Common myeloid progenitor, CD34-positive (primary cell): ENCODE measurements at regions not wholly inside any gene's neighbourhood (a gene's known extent, or its start where the extent isn't known, plus 50 kb on each side); places are given as distances from the start of the nearest gene placed in this dataset.

Experiments
- CTCF ChIA-PET: fragments of 350-600 bp; sonication (Branson Sonifier 250); formaldehyde crosslinking; loops from one replicate; lab custom pipeline; 2021; ENCODE audit warnings: antibody characterized with exemption; lab: Charles Lee
- POLR2A ChIA-PET: fragments of 350-600 bp; sonication (Branson Sonifier 250); formaldehyde crosslinking; loops from one replicate; lab custom pipeline; 2021; ENCODE audit warnings: antibody characterized with exemption; lab: Charles Lee
- DNase-seq, 3 donors: peaks; one replicate each; pipeline versions ENCODE4 v3.0.0 to v3.0.0-alpha.2; 2013
- H3K27ac ChIP-seq, 2 experiments: 1 replicate in 1 of 2; 2 replicates in 1 of 2; pipeline ENCODE4 v1.7.0; 2013; ENCODE audit warnings: inconsistent platforms in 2 of 2, low read length in 2 of 2, mild to moderate bottlenecking in 2 of 2, low read depth in 1 of 2, moderate library complexity in 1 of 2; ENCODE audit not compliant: severe bottlenecking in 2 of 2, insufficient read depth in 1 of 2, poor library complexity in 1 of 2
- H3K27me3 ChIP-seq, 5 experiments: replicated peaks in 2 of 5; 1 replicate in 3 of 5; 2 replicates in 2 of 5; pipeline versions ENCODE4 v1.6.1 to v1.7.0; 2013; ENCODE audit warnings: low read length in 4 of 5, mild to moderate bottlenecking in 2 of 5, moderate library complexity in 2 of 5, inconsistent platforms in 1 of 5; ENCODE audit not compliant: insufficient read depth in 5 of 5, control insufficient read depth in 4 of 5
- H3K36me3 ChIP-seq, 4 experiments: 1 replicate in 2 of 4; 2 replicates in 2 of 4; pipeline versions ENCODE4 v1.6.1 to v1.7.0; 2013; ENCODE audit warnings: low read length in 3 of 4, control low read depth in 1 of 4, mild to moderate bottlenecking in 1 of 4; ENCODE audit not compliant: control insufficient read depth in 4 of 4, insufficient read depth in 4 of 4
- H3K4me1 ChIP-seq, 4 experiments: 1 replicate in 3 of 4; 2 replicates in 1 of 4; pipeline versions ENCODE4 v1.6.1 to v1.7.1; 2013; ENCODE audit warnings: low read length in 3 of 4, mild to moderate bottlenecking in 3 of 4, control low read depth in 1 of 4, inconsistent platforms in 1 of 4, moderate library complexity in 1 of 4; ENCODE audit not compliant: control insufficient read depth in 4 of 4, insufficient read depth in 4 of 4; ENCODE audit errors: control extremely low read depth in 1 of 4
- H3K4me3 ChIP-seq, 7 experiments: 1 replicate in 4 of 7; 2 replicates in 3 of 7; pipeline versions ENCODE4 v1.5.1 to v1.7.0; 2013; ENCODE audit warnings: mild to moderate bottlenecking in 7 of 7, low read length in 6 of 7, moderate library complexity in 6 of 7, inconsistent platforms in 2 of 7, low read depth in 2 of 7, control low read depth in 1 of 7; ENCODE audit not compliant: insufficient read depth in 4 of 7, control insufficient read depth in 1 of 7; ENCODE audit errors: extremely low read depth in 1 of 7
- H3K9me3 ChIP-seq, 5 experiments: 1 replicate in 4 of 5; 2 replicates in 1 of 5; pipeline versions ENCODE4 v1.6.1 to v1.7.1; 2013; ENCODE audit warnings: low read length in 4 of 5, mild to moderate bottlenecking in 2 of 5, inconsistent platforms in 1 of 5, low read depth in 1 of 5, moderate library complexity in 1 of 5; ENCODE audit not compliant: control insufficient read depth in 4 of 5, insufficient read depth in 2 of 5; ENCODE audit errors: control extremely low read depth in 1 of 5
- WGBS: methylation state at CpG from one replicate; pipeline ENCODE4 v1.1.5; 2013; ENCODE audit not compliant: insufficient coverage; 5-methylcytosine and 5-hydroxymethylcytosine counted together

- H3K36me3 ChIP-seq: no peaks in the 10 kb centered on the region
- H3K9me3 ChIP-seq: peaks cover 0 to 7% (median 0%) of the 10 kb centered on the region in 5 experiments
- CTCF ChIA-PET: no interaction called here
- POLR2A ChIA-PET: no interaction called here
- WGBS: 98% methylated on average over 5 of the region's 5 CpGs
- H3K27me3 ChIP-seq: peaks cover 0 to 4% (median 0%) of the 10 kb centered on the region in 5 experiments
- no peak overlapping the region for H3K27ac ChIP-seq
- H3K4me1 ChIP-seq: peaks cover 0 to 15% (median 8%) of the 10 kb centered on the region in 4 experiments
- H3K4me3 ChIP-seq: no peak overlapping the region
- DNase-seq: no peak
These were observed 128.8 kb downstream of the PAPOLA start for GRCh38 chr14:96631030-96631429.

GRCh38 chr14:96631621-96632362 lies 129.6 kb downstream of the PAPOLA start:
- Histone ChIP-seq H3K27ac (no peak overlapping the region), H3K4me3 (no peak overlapping the region), H3K9me3 (peaks cover 0 to 7% (median 0%) of the 10 kb centered on the region in 5 experiments), H3K27me3 (peaks cover 0 to 4% (median 0%) of the 10 kb centered on the region in 5 experiments), H3K36me3 (no peaks in the 10 kb centered on the region), H3K4me1 (peaks cover 0 to 11% (median 7%) of the 10 kb centered on the region in 4 experiments)
- 98% methylated on average over 12 of the region's 17 CpGs for WGBS
- no peak for DNase-seq
- CTCF ChIA-PET: no interaction called here
- POLR2A ChIA-PET: no interaction called here

- 90% methylated on average over 2 of the region's 8 CpGs for WGBS
- H3K27ac ChIP-seq: no peak overlapping the region
- peaks cover 0 to 4% (median 0%) of the 10 kb centered on the region in 5 experiments for H3K27me3 ChIP-seq
- H3K4me3 ChIP-seq: no peak overlapping the region
- H3K4me1 ChIP-seq: peaks cover 0 to 6% (median 2%) of the 10 kb centered on the region in 4 experiments
- POLR2A ChIA-PET: no interaction called here
- H3K36me3 ChIP-seq: no peaks in the 10 kb centered on the region
- DNase-seq: no peak
- H3K9me3 ChIP-seq: peaks cover 0 to 7% (median 0%) of the 10 kb centered on the region in 5 experiments
- CTCF ChIA-PET: no interaction called here
These were observed 130.2 kb downstream of the PAPOLA start for GRCh38 chr14:96632363-96632758.

GRCh38 chr14:96633096-96633495 lies 130.9 kb downstream of the PAPOLA start:
- WGBS: 0% methylated on average over 1 of the region's 2 CpGs
- CTCF ChIA-PET: no interaction called here
- no peaks in the 10 kb centered on the region for H3K36me3 ChIP-seq
- no peak overlapping the region for H3K4me3 ChIP-seq
- H3K4me1 ChIP-seq: no peaks in the 10 kb centered on the region
- peaks cover 0 to 4% (median 0%) of the 10 kb centered on the region in 5 experiments for H3K27me3 ChIP-seq
- POLR2A ChIA-PET: no interaction called here
- DNase-seq: no peak
- H3K9me3 ChIP-seq: peaks cover 0 to 7% (median 0%) of the 10 kb centered on the region in 5 experiments
- no peak overlapping the region for H3K27ac ChIP-seq

GRCh38 chr14:96634481-96634880 lies 132.3 kb downstream of the PAPOLA start:
- ChIA-PET POLR2A (no interaction called here), CTCF (interaction anchor here (1.5 kb wide), 1 partner anchor 35 kb away, joined by 3 read pairs; no protein-coding TSS in a partner anchor)
- Histone ChIP-seq H3K27ac (no peak overlapping the region), H3K4me1 (no peaks in the 10 kb centered on the region), H3K27me3 (peaks cover 0 to 4% (median 0%) of the 10 kb centered on the region in 5 experiments), H3K4me3 (no peak overlapping the region), H3K36me3 (no peaks in the 10 kb centered on the region), H3K9me3 (peaks cover 0 to 7% (median 0%) of the 10 kb centered on the region in 5 experiments)
- DNase-seq: no peak
- 96% methylated on average over 9 of the region's 9 CpGs for WGBS

- Histone ChIP-seq H3K27ac (no peak overlapping the region), H3K9me3 (peaks cover 0 to 5% (median 0%) of the 10 kb centered on the region in 5 experiments), H3K4me3 (no peak overlapping the region), H3K4me1 (no peaks in the 10 kb centered on the region), H3K27me3 (peaks cover 0 to 4% (median 0%) of the 10 kb centered on the region in 5 experiments), H3K36me3 (no peaks in the 10 kb centered on the region)
- ChIA-PET CTCF (interaction anchor here (1.5 kb wide), 1 partner anchor 35 kb away, joined by 3 read pairs; no protein-coding TSS in a partner anchor), POLR2A (no interaction called here)
- WGBS: 97% methylated on average over 4 of the region's 5 CpGs
- DNase-seq: no peak
These were observed 132.7 kb downstream of the PAPOLA start for GRCh38 chr14:96634896-96635295.

GRCh38 chr14:96635850-96636249 lies 133.7 kb downstream of the PAPOLA start:
- Histone ChIP-seq H3K9me3 (peaks cover 0 to 2% (median 0%) of the 10 kb centered on the region in 5 experiments), H3K4me3 (no peak overlapping the region), H3K36me3 (no peaks in the 10 kb centered on the region), H3K27ac (no peak overlapping the region), H3K4me1 (no peaks in the 10 kb centered on the region), H3K27me3 (peaks cover 0 to 6% (median 0%) of the 10 kb centered on the region in 5 experiments)
- DNase-seq: no peak
- POLR2A ChIA-PET: no interaction called here
- WGBS: 76% methylated on average over 11 of the region's 11 CpGs
- CTCF ChIA-PET: no interaction called here
